ENCODE measurements at regions not wholly inside any gene's neighbourhood (a gene's known extent, or its start where the extent isn't known, plus 50 kb on each side); places are given as distances from the start of the nearest gene placed in this dataset.

DNA sequence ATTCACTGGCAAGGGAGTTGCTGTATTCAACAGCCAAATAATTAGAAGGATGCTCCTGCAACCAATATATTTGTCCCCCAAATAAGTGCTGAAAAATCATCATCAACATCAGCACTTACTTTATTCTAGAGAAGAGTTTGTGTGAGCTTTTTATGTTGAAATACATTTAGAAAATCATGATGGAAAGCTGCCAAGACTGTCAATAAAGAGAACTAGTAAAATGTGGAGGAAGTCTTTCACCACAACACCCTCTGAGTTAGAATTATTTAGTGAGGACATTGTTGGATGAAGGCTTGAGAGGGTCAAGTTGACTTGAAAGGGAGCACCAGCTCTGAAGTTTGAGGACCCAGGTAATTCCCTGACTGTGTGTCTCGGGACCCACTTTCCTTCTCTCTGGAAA lies 100.2 kb upstream of the TBCA start:
- TF ChIP-seq, protein P1, sequence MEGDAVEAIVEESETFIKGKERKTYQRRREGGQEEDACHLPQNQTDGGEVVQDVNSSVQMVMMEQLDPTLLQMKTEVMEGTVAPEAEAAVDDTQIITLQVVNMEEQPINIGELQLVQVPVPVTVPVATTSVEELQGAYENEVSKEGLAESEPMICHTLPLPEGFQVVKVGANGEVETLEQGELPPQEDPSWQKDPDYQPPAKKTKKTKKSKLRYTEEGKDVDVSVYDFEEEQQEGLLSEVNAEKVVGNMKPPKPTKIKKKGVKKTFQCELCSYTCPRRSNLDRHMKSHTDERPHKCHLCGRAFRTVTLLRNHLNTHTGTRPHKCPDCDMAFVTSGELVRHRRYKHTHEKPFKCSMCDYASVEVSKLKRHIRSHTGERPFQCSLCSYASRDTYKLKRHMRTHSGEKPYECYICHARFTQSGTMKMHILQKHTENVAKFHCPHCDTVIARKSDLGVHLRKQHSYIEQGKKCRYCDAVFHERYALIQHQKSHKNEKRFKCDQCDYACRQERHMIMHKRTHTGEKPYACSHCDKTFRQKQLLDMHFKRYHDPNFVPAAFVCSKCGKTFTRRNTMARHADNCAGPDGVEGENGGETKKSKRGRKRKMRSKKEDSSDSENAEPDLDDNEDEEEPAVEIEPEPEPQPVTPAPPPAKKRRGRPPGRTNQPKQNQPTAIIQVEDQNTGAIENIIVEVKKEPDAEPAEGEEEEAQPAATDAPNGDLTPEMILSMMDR (conservative IDR thresholded peaks at IDR 0.05; ENCODE audit: low read length): no peak
- TF ChIP-seq EZH2phosphoT487 (IDR thresholded peaks at IDR 0.05; ENCODE audit: borderline replicate concordance, low read depth, low read length): no peak

Data from OCI-LY7 (cell line).